HL-60 (cell line): ENCODE measurements at regions not wholly inside any gene's neighbourhood (a gene's known extent, or its start where the extent isn't known, plus 50 kb on each side); places are given as distances from the start of the nearest gene placed in this dataset.

Source experiments
- DNase-seq, 2 experiments: peaks; one replicate each; pipeline ENCODE4 v3.0.0-alpha.2; 2010 to 2020; ENCODE audit warnings: low read depth in 1 of 2, low spot score in 1 of 2
- H3K27ac ChIP-seq: fragments of 250-450 bp; sonication (Bioruptor Pico); replicated peaks from 2 replicates; pipeline ENCODE4 v1.5.1; 2020; ENCODE audit warnings: mild to moderate bottlenecking, moderate library complexity
- H3K27me3 ChIP-seq: fragments of 250-450 bp; sonication (Bioruptor Pico); 2 replicates; pipeline ENCODE4 v1.5.1; 2021; ENCODE audit warnings: mild to moderate bottlenecking, moderate library complexity; ENCODE audit not compliant: insufficient read depth, poor library complexity, severe bottlenecking
- H3K4me3 ChIP-seq: replicated peaks from 2 replicates; pipeline ENCODE4 v1.5.1; 2011; ENCODE audit warnings: mild to moderate bottlenecking, control low read depth, low read length; ENCODE audit not compliant: insufficient read depth
- GABPA ChIP-seq: IDR thresholded peaks from 2 replicates; pipeline ENCODE4 v1.6.1; 2012; ENCODE audit warnings: low read depth
- POLR2AphosphoS5 ChIP-seq: IDR thresholded peaks from 2 replicates; pipeline ENCODE4 v1.6.1; 2012; ENCODE audit warnings: low read depth
- SPI1 ChIP-seq: IDR thresholded peaks from 2 replicates; pipeline ENCODE4 v1.6.1; 2012; ENCODE audit warnings: low read depth, mild to moderate bottlenecking, borderline replicate concordance
- TF ChIP-seq, protein P1 (sequence below): IDR thresholded peaks from 2 replicates; pipeline ENCODE4 v1.6.1; 2012; ENCODE audit warnings: low read depth; ENCODE audit not compliant: insufficient replicate concordance
- TF ChIP-seq, protein P2 (sequence below): IDR thresholded peaks from one replicate; pipeline ENCODE4 v1.5.1; 2011; ENCODE audit warnings: low read length, control low read depth, inconsistent platforms; ENCODE audit not compliant: insufficient read depth

- H3K27ac ChIP-seq = no peak overlapping the region
- no peak for TF ChIP-seq POLR2AphosphoS5
- no peak for TF ChIP-seq GABPA
- TF ChIP-seq, protein P1, sequence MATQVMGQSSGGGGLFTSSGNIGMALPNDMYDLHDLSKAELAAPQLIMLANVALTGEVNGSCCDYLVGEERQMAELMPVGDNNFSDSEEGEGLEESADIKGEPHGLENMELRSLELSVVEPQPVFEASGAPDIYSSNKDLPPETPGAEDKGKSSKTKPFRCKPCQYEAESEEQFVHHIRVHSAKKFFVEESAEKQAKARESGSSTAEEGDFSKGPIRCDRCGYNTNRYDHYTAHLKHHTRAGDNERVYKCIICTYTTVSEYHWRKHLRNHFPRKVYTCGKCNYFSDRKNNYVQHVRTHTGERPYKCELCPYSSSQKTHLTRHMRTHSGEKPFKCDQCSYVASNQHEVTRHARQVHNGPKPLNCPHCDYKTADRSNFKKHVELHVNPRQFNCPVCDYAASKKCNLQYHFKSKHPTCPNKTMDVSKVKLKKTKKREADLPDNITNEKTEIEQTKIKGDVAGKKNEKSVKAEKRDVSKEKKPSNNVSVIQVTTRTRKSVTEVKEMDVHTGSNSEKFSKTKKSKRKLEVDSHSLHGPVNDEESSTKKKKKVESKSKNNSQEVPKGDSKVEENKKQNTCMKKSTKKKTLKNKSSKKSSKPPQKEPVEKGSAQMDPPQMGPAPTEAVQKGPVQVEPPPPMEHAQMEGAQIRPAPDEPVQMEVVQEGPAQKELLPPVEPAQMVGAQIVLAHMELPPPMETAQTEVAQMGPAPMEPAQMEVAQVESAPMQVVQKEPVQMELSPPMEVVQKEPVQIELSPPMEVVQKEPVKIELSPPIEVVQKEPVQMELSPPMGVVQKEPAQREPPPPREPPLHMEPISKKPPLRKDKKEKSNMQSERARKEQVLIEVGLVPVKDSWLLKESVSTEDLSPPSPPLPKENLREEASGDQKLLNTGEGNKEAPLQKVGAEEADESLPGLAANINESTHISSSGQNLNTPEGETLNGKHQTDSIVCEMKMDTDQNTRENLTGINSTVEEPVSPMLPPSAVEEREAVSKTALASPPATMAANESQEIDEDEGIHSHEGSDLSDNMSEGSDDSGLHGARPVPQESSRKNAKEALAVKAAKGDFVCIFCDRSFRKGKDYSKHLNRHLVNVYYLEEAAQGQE = no peak
- TF ChIP-seq SPI1 = no peak
- TF ChIP-seq, protein P2, sequence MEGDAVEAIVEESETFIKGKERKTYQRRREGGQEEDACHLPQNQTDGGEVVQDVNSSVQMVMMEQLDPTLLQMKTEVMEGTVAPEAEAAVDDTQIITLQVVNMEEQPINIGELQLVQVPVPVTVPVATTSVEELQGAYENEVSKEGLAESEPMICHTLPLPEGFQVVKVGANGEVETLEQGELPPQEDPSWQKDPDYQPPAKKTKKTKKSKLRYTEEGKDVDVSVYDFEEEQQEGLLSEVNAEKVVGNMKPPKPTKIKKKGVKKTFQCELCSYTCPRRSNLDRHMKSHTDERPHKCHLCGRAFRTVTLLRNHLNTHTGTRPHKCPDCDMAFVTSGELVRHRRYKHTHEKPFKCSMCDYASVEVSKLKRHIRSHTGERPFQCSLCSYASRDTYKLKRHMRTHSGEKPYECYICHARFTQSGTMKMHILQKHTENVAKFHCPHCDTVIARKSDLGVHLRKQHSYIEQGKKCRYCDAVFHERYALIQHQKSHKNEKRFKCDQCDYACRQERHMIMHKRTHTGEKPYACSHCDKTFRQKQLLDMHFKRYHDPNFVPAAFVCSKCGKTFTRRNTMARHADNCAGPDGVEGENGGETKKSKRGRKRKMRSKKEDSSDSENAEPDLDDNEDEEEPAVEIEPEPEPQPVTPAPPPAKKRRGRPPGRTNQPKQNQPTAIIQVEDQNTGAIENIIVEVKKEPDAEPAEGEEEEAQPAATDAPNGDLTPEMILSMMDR = no peak
- H3K4me3 ChIP-seq = no peak overlapping the region
- H3K27me3 ChIP-seq = no peaks in the 10 kb centered on the region
- no peak for DNase-seq
These were observed 115.0 kb upstream of the ARHGAP20 start for GRCh38 chr11:110827276-110827675.

- H3K4me3 ChIP-seq = no peak overlapping the region
- no peak for DNase-seq
- TF ChIP-seq POLR2AphosphoS5 = no peak
- TF ChIP-seq, protein P2 = no peak
- TF ChIP-seq GABPA = no peak
- no peak for TF ChIP-seq SPI1
- TF ChIP-seq, protein P1 = no peak
- no peak overlapping the region for H3K27ac ChIP-seq
- no peaks in the 10 kb centered on the region for H3K27me3 ChIP-seq
These were observed 112.8 kb upstream of the ARHGAP20 start for GRCh38 chr11:110824912-110825620.

DNA sequence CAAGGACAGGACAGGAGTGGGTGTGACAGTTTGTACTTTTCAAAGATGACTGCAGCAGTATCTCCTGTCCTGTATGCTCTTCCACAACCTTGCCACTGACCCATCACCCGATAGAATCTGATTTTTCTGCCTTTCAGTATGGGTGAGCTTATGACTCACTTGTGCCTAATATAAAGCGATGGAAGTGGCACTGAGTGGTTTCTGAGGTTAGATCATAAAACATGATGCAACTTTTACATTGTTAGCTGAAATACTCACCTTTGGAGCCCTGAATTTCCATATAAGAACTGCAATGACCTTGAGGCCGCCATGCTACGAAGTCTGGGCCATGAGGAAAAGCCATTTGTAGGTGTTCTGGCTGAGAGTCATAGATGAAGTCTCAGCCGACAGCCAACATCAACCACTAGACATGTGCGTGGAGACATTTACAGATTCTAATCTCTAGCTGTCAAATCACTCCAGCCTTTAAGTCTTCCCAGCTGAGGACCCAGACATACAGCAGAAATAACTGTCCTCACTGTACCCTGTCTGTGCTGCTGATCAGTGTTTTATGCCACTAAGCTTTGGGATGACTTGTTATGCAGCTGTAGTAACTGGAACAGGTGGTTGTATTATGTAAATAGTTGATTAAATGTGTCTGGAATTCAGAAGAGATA, 105.9 kb upstream of the ARHGAP20 start:
- Histone ChIP-seq H3K27ac (no peak overlapping the region), H3K27me3 (no peaks in the 10 kb centered on the region), H3K4me3 (no peak overlapping the region)
- no peak for DNase-seq
- no peak for TF ChIP-seq SPI1
- TF ChIP-seq, protein P2 = no peak
- no peak for TF ChIP-seq POLR2AphosphoS5
- TF ChIP-seq, protein P1 = no peak
- TF ChIP-seq GABPA = no peak
